Skeletal muscle cell (primary cell): ENCODE measurements at regions not wholly inside any gene's neighbourhood (a gene's known extent, or its start where the extent isn't known, plus 50 kb on each side); places are given as distances from the start of the nearest gene placed in this dataset.

ENCODE experiments used
- DNase-seq: peaks from one replicate; pipeline ENCODE4 v3.0.0-alpha.2; 2010; ENCODE audit warnings: low read depth
- H3K4me3 ChIP-seq: 2 replicates; pipeline ENCODE4 v1.5.1; 2011; ENCODE audit warnings: low read depth, mild to moderate bottlenecking, control low read depth, low read length, moderate library complexity

DNA sequence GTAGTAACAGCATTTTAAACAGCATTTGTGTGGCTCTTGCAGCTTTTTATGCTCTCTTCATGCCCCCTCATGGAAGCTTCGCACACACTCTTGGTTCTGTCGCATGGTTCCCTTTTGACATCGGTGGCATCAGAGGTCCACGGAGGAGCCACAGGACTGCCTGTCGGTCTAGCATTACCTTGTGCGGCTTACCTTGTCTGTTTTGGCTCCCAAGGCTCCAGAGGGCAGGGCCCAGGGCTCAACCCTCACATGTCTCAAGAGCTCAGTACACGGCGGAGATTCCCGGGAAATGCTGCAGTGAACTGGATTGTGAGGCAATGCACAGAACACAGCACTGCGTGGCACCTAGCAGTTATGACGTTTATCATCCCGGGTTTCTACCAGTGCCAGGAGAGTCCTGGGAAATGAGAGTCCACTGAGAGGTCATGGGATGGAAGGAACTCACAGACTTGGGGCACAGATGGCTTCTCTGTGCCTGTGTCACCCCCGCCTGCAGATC, 1015.8 kb downstream of the TBC1D22A start:
- DNase-seq, result no peak

DNA sequence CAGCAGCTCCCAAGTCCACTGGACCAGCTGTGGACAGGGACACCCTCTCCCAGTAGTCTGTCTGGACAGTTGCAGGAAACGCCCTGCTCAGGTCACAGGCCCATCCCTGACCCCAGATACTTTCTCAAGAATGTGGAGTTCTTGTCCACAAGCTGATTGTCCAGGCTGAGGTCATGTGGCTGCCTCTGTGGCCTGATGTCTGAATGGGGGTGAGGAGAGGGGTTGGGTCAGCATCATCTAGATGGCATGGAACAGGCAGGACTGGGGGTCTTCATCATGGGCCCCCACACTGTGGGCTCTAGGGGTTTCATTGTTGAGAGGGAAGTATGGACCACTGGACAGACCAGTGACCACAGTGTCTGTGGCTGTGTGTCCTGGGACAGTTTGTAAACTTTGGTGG, 1015.0 kb downstream of the TBC1D22A start:
- DNase-seq, result no peak
- H3K4me3 ChIP-seq, result no peak overlapping the region

More for the DNA sequence above, 1015.8 kb downstream of the TBC1D22A start:
- no peak overlapping the region for H3K4me3 ChIP-seq

DNA sequence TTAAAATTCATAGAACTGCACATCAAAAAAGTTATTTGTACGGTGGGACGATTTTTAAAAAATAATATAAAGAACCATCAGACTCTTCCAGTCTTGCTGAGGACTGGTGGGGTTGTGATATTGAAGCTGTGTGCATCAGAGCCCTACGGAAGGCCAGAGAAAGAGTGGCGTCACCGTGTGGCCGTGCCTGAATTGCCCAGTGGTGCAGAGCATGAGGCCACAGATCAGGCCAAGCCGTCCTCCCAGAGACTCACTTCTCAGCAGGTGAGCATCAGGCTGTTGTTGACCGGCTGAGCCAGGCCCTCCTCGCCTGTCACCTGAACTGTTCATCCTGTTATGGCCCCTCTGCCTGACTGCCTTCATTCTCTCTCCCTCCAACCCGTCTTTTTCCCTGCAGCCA, 1013.9 kb downstream of the TBC1D22A start:
- H3K4me3 ChIP-seq, result no peak overlapping the region
- no peak for DNase-seq

GRCh38 chr22:47775686-47776085, 1013.2 kb downstream of the TBC1D22A start:
- H3K4me3 ChIP-seq, result no peak overlapping the region
- no peak for DNase-seq

DNA sequence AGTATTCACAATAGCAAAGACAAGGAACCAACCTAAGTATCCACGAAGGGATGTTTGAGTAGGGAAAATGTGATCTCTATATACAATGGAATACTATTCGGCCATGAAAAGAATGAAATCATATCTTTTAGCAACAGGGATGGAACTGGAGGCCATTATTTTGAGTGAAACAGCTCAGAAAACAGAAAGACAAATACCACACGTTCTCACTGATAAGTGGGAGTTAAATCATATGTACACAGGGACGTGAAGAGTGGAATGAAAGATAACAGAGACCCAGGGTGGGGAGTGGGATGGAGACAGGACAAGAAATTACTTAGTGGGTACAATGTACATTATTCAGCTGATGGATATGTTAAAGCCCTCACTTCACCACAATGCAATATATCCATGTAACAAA, 1012.7 kb downstream of the TBC1D22A start:
- no peak overlapping the region for H3K4me3 ChIP-seq
- no peak for DNase-seq

- DNase-seq, result no peak
- no peak overlapping the region for H3K4me3 ChIP-seq
Measured at GRCh38 chr22:47773635-47774034, 1011.2 kb downstream of the TBC1D22A start.

GRCh38 chr22:47772864-47773263, 1010.4 kb downstream of the TBC1D22A start:
- no peak for DNase-seq
- no peak overlapping the region for H3K4me3 ChIP-seq

GRCh38 chr22:47769652-47770051, 1007.2 kb downstream of the TBC1D22A start:
- no peak for DNase-seq
- no peak overlapping the region for H3K4me3 ChIP-seq

- H3K4me3 ChIP-seq, result no peak overlapping the region
- DNase-seq, result no peak
Measured at GRCh38 chr22:47768027-47768426, 1005.6 kb downstream of the TBC1D22A start.

DNA sequence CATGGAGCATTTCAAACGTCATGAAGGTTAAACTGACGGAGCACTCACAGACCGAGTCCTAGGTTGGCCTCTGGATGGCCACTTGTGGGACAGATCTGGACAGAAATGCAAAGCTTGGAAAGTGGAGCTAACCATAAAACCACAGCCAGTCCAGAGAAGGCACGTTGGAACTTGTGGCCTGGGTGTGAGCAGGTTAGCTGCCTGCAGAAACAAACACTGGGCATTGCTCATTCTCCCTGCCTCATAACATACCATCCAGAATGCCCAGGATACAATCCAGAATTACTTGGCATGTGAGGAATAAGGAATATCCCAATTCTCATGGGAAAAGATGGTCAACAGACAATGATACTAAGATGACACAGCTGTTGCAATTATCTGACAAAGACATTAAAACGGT, 1005.0 kb downstream of the TBC1D22A start:
- H3K4me3 ChIP-seq, result no peak overlapping the region
- DNase-seq, result no peak

GRCh38 chr22:47765757-47766156, 1003.3 kb downstream of the TBC1D22A start:
- DNase-seq, result no peak
- H3K4me3 ChIP-seq, result no peak overlapping the region

- no peak for DNase-seq
- H3K4me3 ChIP-seq, result no peak overlapping the region
Measured at GRCh38 chr22:47762141-47762540, 999.7 kb downstream of the TBC1D22A start.

- no peak for DNase-seq
- H3K4me3 ChIP-seq, result no peak overlapping the region
Measured at GRCh38 chr22:47759909-47760308, 997.5 kb downstream of the TBC1D22A start.

DNA sequence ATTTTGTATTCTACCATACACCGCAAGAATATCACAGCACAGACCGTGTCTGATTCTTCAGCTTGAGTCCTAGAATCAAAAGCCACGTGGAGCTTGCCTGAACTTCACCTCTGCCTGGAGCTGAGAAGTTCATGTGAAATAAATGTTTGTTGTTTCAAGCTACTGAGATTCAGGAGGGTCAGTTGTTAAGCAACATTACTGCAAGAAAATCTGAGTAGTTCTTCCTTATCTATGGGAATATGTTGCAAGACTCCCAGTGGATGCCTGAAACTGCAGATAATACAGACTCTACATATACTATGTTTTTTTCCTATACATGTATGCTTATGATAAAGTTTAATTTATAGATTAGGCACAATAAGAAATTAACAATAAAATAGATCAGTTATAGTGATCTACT, 995.3 kb downstream of the TBC1D22A start:
- DNase-seq, result no peak
- no peak overlapping the region for H3K4me3 ChIP-seq

DNA sequence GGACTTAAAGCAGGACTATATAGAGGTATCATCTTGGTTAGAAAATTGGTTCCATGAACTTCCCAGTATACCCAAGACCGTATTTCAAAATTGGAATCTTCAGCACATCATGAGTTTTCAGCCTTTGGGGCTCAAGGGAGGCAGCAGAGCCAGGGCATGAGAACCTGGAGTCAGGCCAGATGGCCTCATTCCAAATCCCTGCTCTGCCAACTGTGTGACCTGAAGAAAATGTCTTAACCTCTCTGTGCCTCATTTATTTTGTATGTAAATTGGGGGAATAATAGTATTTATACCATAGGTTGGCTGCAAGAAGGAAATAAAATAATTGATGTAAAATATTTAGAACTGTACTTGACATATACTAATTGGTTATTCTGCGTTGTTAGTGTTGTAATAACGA, 987.6 kb downstream of the TBC1D22A start:
- no peak overlapping the region for H3K4me3 ChIP-seq
- no peak for DNase-seq

DNA sequence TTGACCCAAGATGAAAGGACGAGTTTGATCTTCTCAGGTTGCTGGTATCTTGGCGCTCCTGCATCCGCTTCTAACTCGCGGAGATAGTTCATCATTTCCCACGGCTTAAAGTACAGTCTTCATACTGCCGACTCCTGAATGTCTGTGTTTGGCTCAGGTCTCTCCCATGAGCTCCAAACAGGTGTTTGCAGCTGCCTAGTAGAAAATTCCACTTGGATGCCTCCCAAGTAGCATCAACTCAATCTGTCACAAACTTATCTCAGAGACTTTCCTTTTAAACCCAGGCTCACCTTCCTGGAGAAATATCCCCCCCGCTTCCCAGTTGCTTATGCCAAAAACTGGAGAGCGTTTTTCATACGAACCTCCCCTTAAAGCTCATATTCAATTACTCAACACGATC, 986.5 kb downstream of the TBC1D22A start:
- no peak for DNase-seq
- H3K4me3 ChIP-seq, result no peak overlapping the region

DNA sequence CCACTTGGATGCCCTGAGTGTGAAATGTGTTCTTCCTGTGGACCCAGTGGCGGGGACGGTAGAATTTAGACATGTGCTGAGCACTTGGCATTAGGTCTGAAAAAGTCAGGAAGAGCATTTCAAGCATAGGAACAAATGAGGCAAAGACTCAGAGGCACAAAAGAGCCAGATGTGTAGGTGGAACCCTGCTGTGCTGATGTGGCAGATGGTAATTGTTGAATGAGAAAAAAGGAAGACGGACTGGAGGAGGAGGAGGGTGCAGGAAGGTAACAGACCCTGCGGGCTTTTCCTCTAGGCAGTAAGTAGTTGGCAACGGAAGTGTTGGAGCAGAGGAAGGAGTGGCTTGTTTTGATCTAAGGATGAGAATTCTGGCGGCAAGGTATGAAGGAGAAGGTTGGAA, 985.8 kb downstream of the TBC1D22A start:
- H3K4me3 ChIP-seq, result no peak overlapping the region
- no peak for DNase-seq

GRCh38 chr22:47740109-47740805, 977.8 kb downstream of the TBC1D22A start:
- no peak for DNase-seq

GRCh38 chr22:47739291-47740015, 977.0 kb downstream of the TBC1D22A start:
- DNase-seq, result no peak
- H3K4me3 ChIP-seq, result no peak overlapping the region

More at GRCh38 chr22:47740109-47740805, 977.8 kb downstream of the TBC1D22A start:
- no peak overlapping the region for H3K4me3 ChIP-seq

GRCh38 chr22:47738472-47739013, 976.1 kb downstream of the TBC1D22A start:
- H3K4me3 ChIP-seq, result no peak overlapping the region
- no peak for DNase-seq
